ENCODE measurements at regions not wholly inside any gene's neighbourhood (a gene's known extent, or its start where the extent isn't known, plus 50 kb on each side); places are given as distances from the start of the nearest gene placed in this dataset.
"Not testable (repeated sequence)": the region's sequence is repeated elsewhere in the genome, so short reads cannot be mapped to it uniquely, and the experiment has no call there.

- DNase-seq (ENCODE audit: low spot score), result no peak
Measured at GRCh38 chr10:44105696-44106095, 279.2 kb downstream of the CXCL12 start.

- DNase-seq (ENCODE audit: low spot score), result no peak
Measured at GRCh38 chr10:44102726-44103255, 282.1 kb downstream of the CXCL12 start.

GRCh38 chr10:44101082-44101481 lies 283.8 kb downstream of the CXCL12 start:
- DNase-seq (ENCODE audit: low spot score), result no peak

- no peak for DNase-seq (ENCODE audit: low spot score)
Measured at GRCh38 chr10:44099511-44099910, 285.4 kb downstream of the CXCL12 start.

DNA sequence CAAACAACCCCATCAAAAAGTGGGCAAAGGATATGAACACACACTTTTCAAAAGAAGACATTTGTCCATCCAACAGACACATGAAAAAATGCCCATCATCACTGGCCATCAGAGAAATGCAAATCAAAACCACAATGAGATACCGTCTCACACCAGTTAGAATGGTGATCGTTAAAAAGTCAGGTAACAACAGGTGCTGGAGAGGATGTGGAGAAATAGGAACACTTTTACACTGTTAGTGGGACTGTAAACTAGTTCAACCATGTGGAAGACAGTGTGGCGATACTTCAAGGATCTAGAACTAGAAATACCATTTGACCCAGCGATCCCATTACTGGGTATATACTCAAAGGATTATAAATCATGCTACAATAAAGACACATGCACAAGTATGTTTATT lies 288.7 kb downstream of the CXCL12 start:
- not testable (repeated sequence) for DNase-seq (ENCODE audit: low spot score)

DNA sequence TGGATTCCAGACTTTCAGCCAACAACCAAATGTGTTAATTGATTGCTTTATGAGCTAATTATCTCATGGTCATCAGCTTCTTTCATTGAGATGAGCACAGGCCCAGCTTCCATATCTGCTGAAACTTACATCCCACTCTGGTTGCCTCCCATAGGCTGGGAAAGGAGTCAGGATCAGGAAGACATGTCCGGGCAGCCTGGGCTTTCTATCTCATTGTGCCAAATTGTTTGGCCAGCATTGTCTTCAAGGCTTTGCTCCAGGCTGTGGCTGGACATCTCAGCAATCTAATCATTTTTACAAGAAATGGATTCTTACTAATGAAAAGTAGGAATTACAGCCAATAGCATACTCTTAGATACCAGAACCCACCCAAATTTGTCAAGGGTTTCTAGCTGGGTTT lies 295.2 kb downstream of the CXCL12 start:
- no peak for DNase-seq (ENCODE audit: low spot score)

DNA sequence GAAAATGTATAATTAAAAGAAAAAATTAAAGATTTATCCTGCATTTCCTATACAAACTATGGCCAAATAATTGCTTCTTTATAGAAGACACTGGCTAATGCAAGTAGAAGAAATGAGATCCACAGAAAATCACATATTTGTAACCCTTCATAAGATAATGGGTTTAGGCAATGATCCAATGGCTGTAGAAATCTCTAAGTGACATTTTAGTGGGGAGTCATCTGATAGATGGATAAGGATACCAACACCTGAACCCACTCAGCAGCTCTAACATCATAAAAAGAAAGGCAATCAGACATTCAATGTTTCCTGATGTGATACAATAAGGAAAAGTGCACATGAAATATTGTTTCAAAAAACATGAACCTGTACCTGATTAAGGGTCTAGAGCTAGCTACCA lies 297.5 kb downstream of the CXCL12 start:
- no peak for DNase-seq (ENCODE audit: low spot score)

- DNase-seq (ENCODE audit: low spot score), result no peak
Measured at GRCh38 chr10:44083719-44084400, 301.0 kb downstream of the CXCL12 start.

DNA sequence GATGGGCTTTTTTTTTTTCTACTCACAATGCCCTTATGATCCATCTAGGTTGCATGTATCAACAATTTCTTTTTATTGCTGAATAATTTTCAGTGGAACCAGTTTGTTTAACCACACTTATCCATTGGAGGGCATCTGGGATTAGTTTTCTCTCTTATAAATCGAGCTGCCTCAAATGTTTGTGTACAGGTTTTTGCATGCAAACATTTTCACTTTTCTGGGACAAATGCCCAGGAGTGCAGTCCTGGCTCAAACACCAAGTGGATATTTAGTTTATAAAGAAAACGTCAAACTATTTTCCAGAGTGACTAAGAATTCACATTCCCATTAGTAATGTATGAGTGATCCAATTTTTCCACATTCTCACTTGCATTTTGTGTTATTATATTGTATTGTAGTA lies 313.4 kb downstream of the CXCL12 start:
- peak; percentile 69 for DNase-seq (ENCODE audit: low spot score)

GRCh38 chr10:44070282-44070681 lies 314.6 kb downstream of the CXCL12 start:
- DNase-seq (ENCODE audit: low spot score), result no peak

DNA sequence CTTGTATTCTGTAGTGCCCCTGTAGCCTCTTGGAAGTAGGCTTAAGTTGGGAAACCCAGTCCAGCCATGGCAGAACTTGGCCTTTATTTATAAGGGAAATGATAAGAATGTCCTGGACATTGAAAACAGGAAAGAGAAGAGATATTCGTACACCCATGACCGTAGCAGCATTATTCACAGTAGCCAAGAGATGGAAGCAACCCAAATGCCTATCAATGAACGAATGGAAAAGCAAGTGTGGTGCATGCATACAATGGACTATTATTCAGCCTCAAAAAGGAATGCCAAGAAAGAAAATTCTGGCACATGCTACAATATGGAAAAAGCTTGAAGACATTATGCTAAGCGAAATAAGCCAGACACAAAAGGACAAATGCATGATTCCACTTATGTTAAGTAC lies 315.3 kb downstream of the CXCL12 start:
- DNase-seq (ENCODE audit: low spot score), result no peak

DNA sequence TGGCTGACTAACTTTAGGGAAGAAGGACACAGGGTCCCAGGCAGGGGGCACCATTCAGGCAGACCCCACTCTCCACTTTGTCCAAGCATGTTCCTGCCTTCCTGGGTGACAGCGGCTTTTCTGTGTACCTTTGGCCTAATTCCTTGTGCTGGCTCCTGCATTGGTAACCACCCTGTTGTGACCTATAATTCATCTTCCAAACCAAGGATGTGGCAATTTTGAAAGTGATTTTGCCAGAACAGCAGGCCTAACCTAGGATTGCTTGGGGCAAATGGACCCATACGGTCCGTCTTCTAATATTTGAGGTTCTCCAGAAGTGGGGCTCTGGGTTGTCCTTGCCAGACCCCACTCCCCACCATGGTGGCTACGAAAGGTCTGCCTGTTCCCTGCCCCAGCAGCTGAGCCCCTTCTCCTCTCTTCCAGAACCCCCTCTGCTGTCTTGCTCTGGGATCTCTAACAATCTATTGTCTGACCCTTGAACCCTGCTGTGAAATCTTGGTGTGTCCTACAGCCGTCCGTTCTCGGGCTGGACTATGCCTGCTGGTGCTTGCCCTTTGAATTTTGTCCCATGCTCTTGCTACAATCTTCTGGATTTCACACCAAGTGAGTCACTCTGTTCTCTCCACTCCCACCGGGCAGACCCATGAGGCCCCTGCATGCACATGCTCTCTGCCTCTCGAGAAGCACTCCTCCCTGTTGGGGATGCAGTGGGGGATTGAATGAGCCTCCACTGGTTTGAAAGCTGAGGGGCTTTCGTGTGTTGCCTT lies 316.0 kb downstream of the CXCL12 start:
- no peak for DNase-seq (ENCODE audit: low spot score)

- DNase-seq (ENCODE audit: low spot score), result no peak
Measured at GRCh38 chr10:44067432-44067831, 317.5 kb downstream of the CXCL12 start.

DNA sequence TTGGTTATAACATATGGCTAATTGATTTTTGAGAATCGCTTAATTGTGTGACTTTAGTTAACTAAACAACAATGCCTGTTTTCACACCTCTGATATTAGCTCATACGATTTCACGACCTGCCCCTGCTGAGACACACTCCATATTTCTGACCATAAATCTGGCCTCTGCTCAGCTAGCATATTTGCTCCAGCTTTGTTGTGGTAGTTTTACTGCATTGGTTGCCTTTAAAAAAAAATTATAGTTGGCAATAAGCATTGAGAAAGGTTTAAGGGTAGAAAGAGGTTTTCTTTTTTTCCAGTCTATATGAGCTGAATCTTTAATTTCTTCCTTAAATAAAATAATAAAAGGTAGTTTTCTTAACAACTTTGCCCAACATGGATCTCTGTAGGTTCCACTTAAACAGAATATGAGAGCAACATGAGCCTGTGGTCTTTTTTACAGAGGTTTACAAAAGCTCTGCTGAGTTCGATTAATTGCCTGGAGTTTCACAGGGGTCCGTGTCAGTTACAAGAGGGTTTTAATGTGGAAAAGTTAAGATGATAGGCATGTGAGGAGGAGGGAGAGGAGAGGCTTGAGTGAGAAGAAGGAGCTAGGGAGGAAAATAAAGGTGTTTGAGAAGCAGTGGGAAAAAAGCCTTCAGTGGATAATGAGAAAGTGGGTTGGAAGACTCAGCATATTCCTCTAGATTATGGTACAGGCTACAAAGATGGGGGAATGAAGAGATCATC lies 318.2 kb downstream of the CXCL12 start:
- no peak for DNase-seq (ENCODE audit: low spot score)

DNA sequence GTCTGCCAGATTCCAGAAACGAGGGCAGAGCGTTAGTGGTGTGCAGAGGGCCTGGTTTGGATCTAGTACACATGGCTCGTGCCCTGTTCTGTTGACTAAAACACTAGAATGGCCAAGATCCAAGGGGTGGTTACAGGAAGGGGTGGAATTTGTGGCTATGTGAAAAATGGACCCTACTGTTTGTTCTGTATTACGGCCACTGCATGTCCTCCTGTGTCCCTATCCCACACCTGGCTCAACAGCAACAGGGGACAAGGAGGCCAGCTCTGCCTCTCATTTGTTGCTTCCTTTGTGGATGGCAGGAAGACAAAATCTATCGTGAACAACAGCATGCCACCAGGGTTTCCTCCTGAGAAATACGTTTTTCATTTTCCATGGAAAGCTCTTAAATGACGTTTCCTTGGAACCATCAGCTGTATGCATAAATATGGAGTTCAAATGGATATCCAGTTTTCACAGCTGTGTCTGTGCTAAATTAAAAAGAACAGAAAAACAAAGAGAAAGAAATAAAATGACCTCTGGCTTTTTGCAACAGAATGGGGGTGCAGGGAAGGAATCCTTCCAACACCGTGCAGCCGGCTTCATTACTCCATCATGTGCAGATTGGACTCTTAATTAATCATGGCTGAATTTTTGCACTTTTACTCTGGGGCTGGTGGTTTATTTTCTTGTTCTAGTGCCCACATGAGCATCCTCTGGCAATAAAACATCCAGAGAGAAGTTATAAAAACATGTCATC lies 318.9 kb downstream of the CXCL12 start:
- DNase-seq (ENCODE audit: low spot score), result no peak

GRCh38 chr10:44064987-44065787 lies 319.7 kb downstream of the CXCL12 start:
- DNase-seq (ENCODE audit: low spot score), result no peak

GRCh38 chr10:44064317-44064716 lies 320.6 kb downstream of the CXCL12 start:
- no peak for DNase-seq (ENCODE audit: low spot score)

GRCh38 chr10:44063686-44064085 lies 321.2 kb downstream of the CXCL12 start:
- no peak for DNase-seq (ENCODE audit: low spot score)

- DNase-seq (ENCODE audit: low spot score), result no peak
Measured at GRCh38 chr10:44060719-44061118, 324.2 kb downstream of the CXCL12 start.

- DNase-seq (ENCODE audit: low spot score), result no peak
Measured at GRCh38 chr10:44060221-44060620, 324.7 kb downstream of the CXCL12 start.

DNA sequence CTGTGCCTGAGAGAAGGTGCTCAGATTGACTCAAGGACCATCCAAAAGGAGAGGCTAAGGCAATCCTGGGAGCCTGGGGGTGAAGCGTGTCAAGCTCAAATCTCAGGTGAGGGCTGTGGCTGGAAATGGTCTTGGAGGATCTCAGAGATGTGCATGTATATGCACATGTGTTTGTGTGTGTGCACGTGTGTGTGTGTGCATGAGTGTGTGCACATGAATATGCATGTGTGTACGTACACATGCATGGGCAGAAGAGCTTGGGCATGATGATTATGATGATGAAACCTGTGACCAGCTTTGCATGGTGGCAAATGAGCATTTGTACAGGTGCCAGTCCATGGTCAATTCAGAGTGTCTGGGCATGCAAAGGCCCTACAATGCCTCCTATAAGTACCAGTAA lies 326.6 kb downstream of the CXCL12 start:
- DNase-seq (ENCODE audit: low spot score), result no peak

Data from H4 (cell line).